Midbrain (tissue), 1 donor: ENCODE measurements at regions not wholly inside any gene's neighbourhood (a gene's known extent, or its start where the extent isn't known, plus 50 kb on each side); places are given as distances from the start of the nearest gene placed in this dataset.
A peak's percentile ranks its signal among the peaks of the same experiment; 100 is the strongest.

Experiments
- DNase-seq: peaks from one replicate; lab custom pipeline; 2025; lab: John Stamatoyannopoulos, UW

GRCh38 chr4:166491635-166492034, 618.6 kb downstream of the TLL1 start:
- no peak for DNase-seq

DNA sequence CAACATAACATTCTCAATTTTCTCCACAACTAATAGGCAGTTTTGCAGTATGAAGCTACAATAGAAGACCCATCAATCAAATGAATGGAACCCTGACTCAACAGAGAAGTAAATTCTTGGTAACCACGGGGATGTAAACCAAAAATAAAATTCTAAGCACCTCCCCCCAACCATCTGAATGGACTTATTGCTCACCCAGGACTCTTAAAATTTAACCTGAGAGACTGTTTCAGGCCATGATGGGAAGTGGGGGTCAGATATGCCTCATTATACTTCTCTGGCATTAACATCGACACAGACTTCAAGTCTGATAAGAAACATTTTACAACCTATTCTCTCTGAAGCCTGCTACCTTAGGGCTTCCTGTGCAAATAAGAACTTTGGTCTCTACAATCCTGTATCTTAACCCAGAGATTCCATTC, 620.9 kb downstream of the TLL1 start:
- no peak for DNase-seq

DNA sequence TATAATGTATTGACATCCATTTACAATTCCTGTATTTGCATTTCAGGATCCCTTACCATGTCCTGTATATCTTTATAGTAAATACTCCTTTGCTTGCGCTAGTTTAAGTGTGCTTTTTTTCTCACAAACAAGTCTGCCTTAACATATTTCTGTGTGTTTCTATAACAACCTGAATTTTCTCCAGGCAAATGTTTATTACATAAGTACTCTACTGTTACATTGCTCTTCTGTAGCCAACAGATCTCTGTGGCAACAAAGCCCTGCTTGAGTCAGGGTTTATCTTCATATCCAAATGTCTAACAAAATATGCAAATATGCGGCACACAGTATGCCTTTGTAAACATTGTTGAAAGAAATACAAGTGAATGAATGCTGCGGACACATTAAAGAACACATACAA, 625.5 kb downstream of the TLL1 start:
- no peak for DNase-seq

DNA sequence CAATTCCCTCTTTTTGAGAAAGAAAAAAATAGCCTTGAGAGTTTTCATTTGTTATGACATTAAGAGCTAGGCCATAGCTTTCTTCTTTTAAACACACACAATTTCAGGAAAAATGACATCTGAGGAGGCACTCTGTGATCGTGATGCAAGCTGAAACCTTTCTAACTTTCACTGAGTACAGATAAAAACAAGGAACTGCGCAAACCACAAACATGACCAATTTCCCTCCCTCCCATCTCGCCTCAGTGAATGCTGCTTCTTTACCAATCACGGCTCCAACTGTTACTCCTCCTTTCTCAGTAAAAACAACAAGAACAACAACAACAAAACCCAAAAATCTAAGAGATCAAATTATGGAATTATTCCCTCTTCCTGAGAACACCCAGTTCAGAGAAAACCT, 626.8 kb downstream of the TLL1 start:
- DNase-seq, result no peak

GRCh38 chr4:166501941-166502382, 628.9 kb downstream of the TLL1 start:
- no peak for DNase-seq

GRCh38 chr4:166502660-166503059, 629.6 kb downstream of the TLL1 start:
- no peak for DNase-seq

DNA sequence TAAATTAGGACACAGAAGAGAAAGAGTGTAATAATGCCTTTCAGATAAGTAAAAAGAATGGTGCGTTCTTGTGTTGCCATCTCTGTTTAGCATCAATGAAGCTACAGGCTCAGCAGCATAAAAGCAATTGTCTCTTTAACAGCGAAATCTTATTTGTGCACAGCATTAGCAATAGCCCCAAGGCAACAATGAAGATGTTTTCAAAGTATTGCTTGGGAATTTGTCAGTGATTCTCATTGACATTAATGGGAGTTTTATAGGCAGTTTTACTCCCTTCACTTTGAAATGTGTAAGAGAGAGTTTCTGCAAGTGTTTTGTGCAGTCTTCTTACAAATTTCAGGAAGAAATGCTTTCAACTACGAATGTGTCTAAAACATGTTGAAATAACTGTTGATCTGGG, 633.0 kb downstream of the TLL1 start:
- DNase-seq, result no peak

GRCh38 chr4:166512267-166512666, 639.2 kb downstream of the TLL1 start:
- DNase-seq, result no peak

DNA sequence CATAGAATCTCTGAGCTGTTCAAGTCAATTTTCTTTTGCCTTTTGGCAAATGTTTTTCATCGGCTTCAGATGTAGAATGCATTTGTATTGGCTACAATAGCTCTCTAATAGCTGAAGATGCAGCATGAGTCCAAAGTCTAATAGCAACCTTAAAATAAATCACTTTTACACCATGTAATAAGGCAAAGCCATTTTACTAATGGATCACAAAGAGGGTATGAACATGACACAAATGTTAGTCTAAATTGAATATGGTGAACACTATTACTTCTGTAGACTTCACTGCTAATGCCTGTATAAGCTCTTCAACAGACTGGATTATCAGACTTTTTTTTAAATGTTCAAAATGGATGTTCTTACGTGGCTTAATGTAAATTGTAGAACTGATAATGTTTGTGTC, 645.3 kb downstream of the TLL1 start:
- DNase-seq, result no peak

- DNase-seq, result no peak
These were observed 645.7 kb downstream of the TLL1 start for GRCh38 chr4:166518776-166519175.

- DNase-seq, result no peak
These were observed 646.7 kb downstream of the TLL1 start for GRCh38 chr4:166519774-166520173.

- no peak for DNase-seq
These were observed 654.5 kb downstream of the TLL1 start for GRCh38 chr4:166527500-166527899.

DNA sequence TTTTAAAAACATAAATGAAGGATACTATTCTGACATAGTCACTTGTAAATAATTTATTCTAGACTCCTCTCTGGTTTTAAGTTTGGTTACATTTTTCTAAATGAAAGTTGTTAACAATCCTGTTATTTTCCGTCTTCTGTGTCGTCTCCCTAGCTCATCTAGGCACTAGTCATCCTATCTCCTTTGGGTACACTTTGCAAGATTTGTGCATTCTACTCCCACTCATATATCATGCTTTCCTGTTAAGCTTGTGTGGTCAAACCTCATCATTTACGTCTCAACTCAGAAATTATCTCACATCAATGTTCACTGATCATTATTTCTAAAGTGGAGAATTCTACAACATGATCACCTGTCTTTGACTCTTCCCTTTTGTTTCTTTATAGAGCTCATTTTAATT, 658.7 kb downstream of the TLL1 start:
- no peak for DNase-seq

DNA sequence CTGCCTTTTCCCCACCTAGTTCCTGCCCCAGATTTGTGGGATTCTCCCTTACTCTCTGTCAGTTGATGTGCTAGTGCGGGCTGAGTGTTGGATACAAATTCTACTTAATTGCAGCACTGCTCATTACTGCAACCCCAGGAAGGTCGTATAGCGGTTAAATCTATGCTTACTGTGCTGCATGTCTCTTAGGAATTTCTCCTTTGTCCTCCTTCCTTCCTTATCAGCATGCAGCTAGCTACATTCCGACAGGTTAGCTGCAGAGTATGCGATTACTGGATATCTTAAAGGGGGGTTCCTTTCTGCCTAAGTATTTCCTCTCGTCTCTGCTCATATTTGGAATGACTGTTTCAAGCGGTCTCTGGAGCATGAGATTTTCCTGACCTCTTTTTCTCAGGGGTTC, 662.8 kb downstream of the TLL1 start:
- DNase-seq, result no peak

- no peak for DNase-seq
These were observed 665.5 kb downstream of the TLL1 start for GRCh38 chr4:166538491-166539005.

- no peak for DNase-seq
These were observed 673.0 kb downstream of the TLL1 start for GRCh38 chr4:166546009-166546408.

GRCh38 chr4:166577639-166578038, 656.7 kb downstream of the SPOCK3 start:
- no peak for DNase-seq

DNA sequence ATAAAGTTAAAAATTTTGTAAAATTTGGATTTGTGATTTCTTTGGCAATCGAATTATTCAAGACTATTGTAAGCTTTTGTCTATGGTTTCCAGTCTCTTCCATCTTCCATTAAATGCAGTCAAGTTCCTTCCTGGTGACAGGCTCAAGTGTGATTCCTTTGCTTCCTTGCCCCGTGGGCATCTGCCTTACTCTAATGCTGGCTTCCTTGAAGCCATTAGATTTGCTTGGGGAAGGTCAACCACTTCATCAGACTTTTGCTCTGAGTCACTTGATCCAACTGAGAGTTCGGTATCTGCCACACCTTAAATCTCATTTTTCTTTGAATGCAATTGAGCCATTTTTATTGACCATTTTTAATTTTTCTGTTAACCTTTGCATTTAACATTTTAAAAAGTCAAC, 648.8 kb downstream of the SPOCK3 start:
- DNase-seq, result no peak

DNA sequence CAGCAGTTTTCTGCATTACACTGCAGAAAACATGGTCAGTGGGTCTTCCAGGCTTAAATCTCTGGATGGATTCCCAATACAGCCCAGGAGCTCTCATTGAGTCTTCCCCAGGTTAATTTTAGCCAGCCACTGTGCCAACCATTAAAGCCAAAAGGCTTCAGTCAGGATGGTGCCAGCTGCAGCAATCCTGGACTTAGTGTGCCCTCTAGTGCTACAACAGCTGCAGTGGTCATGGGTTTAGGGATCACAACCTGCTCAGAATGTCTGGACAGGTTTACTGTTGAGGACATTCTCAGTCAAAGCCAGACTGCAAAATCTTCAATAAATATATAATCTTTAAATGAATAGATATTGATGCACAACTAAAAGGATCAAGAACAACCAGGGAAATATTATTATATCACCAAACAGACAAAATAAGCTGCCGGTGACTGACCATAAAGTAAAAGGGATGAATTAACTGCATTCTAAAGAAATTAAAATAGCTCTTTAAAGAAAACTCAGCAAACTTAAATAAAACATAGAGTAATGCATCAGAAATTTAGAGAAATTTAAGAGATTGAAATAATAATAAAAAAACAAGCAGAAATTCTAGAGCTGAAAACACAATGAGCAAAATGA, 639.9 kb downstream of the SPOCK3 start:
- peak; percentile 47 for DNase-seq

DNA sequence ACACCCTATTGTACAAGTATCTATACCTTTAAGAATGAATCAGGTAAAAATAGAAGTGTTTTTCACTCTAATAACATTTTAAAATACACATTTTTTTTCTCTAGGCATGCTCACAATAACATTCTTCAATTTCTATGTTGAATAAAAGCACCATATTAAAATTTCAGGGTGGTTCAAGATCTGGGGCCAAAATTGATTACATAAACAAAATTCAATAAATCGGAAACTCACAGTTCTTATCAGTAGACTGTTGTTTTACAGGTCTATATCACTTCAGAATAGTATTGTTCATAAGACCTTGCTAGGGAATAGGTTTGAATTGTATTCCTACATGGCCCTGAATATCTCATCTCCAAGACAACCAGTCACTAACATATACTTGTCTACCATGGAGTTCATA, 634.0 kb downstream of the SPOCK3 start:
- no peak for DNase-seq

GRCh38 chr4:166602068-166602467, 632.2 kb downstream of the SPOCK3 start:
- no peak for DNase-seq

DNA sequence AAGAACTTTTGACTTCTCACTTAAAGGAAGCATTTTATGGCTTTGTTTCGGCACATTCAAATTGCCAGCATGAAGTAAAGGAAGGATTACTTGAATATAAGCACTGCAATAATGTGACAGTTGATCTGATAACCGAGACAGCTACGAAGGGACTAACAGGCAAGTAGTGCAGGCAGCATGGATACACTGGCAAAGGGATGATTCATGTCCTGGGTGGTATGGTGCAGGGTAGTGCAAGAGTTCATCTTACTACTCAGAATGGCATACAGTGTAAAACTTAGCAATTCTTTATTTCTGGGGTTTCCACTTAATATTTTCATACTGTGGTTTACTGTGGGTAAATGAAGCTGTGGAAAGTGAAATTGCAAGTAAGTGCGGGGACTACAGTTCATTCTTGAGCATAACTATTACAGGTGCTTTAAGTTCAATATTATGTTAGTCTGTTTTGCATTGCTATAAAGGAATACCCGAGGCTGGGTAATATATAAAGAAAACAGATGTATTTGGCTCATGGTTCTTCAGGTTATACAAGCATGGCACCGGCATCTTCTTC, 611.8 kb downstream of the SPOCK3 start:
- DNase-seq, result no peak

DNA sequence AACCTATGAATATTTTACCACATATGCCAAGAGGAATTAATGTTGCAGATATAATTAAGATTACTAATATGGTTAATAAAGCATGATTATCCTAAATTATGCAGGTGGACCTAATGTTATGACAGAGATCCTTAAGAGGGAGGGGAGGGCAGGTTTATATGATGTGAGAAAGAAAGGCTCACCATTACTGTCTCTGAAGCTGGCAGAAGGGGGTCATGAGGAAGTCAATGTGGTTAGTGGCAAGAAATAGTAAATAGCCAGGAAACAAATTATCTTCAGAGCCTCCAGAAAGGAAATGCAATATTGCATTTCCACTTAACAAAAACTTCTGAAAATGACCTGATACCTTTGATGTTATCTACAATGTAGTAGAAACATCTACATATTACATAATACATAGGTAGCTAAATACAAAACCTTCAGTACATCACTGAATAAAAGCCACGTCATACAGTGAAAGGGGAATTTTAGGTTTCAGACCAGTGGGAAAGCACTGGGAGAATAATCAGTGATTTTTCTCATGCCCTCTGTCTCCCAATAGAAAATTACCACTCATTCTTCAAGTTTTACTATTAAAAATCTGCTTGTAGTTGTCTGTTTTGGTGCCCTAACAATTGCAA, 609.2 kb downstream of the SPOCK3 start:
- DNase-seq, result no peak

- no peak for DNase-seq
These were observed 605.8 kb downstream of the SPOCK3 start for GRCh38 chr4:166628454-166628853.
